T-helper 9 cell (primary cell): ENCODE measurements at regions not wholly inside any gene's neighbourhood (a gene's known extent, or its start where the extent isn't known, plus 50 kb on each side); places are given as distances from the start of the nearest gene placed in this dataset.
"Not testable (repeated sequence)": the region's sequence is repeated elsewhere in the genome, so short reads cannot be mapped to it uniquely, and the experiment has no call there.

Source experiments
- DNase-seq: peaks from one replicate; pipeline ENCODE4 v3.0.0-alpha.2; 2020

- no peak for DNase-seq
Measured at GRCh38 chr5:154702477-154702876, 52.7 kb upstream of the LARP1 start.

- DNase-seq = not testable (repeated sequence)
Measured at GRCh38 chr5:154701725-154702124, 53.5 kb upstream of the LARP1 start.

GRCh38 chr5:154701181-154701580 lies 54.0 kb upstream of the LARP1 start:
- DNase-seq = no peak

- DNase-seq = not testable (repeated sequence)
Measured at GRCh38 chr5:154700289-154700928, 54.8 kb upstream of the LARP1 start.

GRCh38 chr5:154698763-154699162 lies 56.4 kb upstream of the LARP1 start:
- DNase-seq = no peak

GRCh38 chr5:154697371-154697770 lies 57.8 kb upstream of the LARP1 start:
- no peak for DNase-seq

- DNase-seq = no peak
Measured at GRCh38 chr5:154696891-154697290, 58.3 kb upstream of the LARP1 start.

- no peak for DNase-seq
Measured at GRCh38 chr5:154694159-154694558, 61.0 kb upstream of the LARP1 start.

- DNase-seq = no peak
Measured at GRCh38 chr5:154690488-154690887, 64.7 kb upstream of the LARP1 start.

GRCh38 chr5:154686490-154686889 lies 68.7 kb upstream of the LARP1 start:
- DNase-seq = no peak

GRCh38 chr5:154683101-154683880 lies 71.9 kb upstream of the LARP1 start:
- no peak for DNase-seq

GRCh38 chr5:154679501-154679900 lies 75.7 kb upstream of the LARP1 start:
- DNase-seq = no peak

GRCh38 chr5:154677921-154678320 lies 77.3 kb upstream of the LARP1 start:
- no peak for DNase-seq

- DNase-seq = no peak
Measured at GRCh38 chr5:154676508-154676907, 78.7 kb upstream of the LARP1 start.

- DNase-seq = no peak
Measured at GRCh38 chr5:154674029-154674428, 81.1 kb upstream of the LARP1 start.

- DNase-seq = no peak
Measured at GRCh38 chr5:154673506-154673905, 81.7 kb upstream of the LARP1 start.

GRCh38 chr5:154669913-154670312 lies 85.3 kb upstream of the LARP1 start:
- DNase-seq = not testable (repeated sequence)

- no peak for DNase-seq
Measured at GRCh38 chr5:154669402-154669801, 85.8 kb upstream of the LARP1 start.

GRCh38 chr5:154664869-154665268 lies 90.3 kb upstream of the LARP1 start:
- DNase-seq = no peak

- no peak for DNase-seq
Measured at GRCh38 chr5:154663424-154663823, 91.8 kb upstream of the LARP1 start.

GRCh38 chr5:154654486-154655371 lies 100.4 kb upstream of the LARP1 start:
- no peak for DNase-seq

GRCh38 chr5:154653764-154654485 lies 101.3 kb upstream of the LARP1 start:
- no peak for DNase-seq

- DNase-seq = no peak
Measured at GRCh38 chr5:154653418-154653763, 101.8 kb upstream of the LARP1 start.
